Ishikawa (cell line): ENCODE measurements at regions not wholly inside any gene's neighbourhood (a gene's known extent, or its start where the extent isn't known, plus 50 kb on each side); places are given as distances from the start of the nearest gene placed in this dataset.

Source experiments
- CEBPB ChIP-seq: IDR thresholded peaks from 2 replicates; pipeline ENCODE4 v1.6.1; 2012
- CREB1 ChIP-seq: IDR thresholded peaks from 2 replicates; pipeline ENCODE4 v1.6.1; 2012; ENCODE audit warnings: low read depth
- EGR1 ChIP-seq: IDR thresholded peaks from 2 replicates; pipeline ENCODE4 v1.6.1; 2012
- EP300 ChIP-seq: IDR thresholded peaks from 2 replicates; pipeline ENCODE4 v1.6.1; 2012; ENCODE audit warnings: borderline replicate concordance
- FOXM1 ChIP-seq: IDR thresholded peaks from 2 replicates; pipeline ENCODE4 v1.6.1; 2012; ENCODE audit warnings: low read depth, borderline replicate concordance
- MAX ChIP-seq: IDR thresholded peaks from 2 replicates; pipeline ENCODE4 v1.6.1; 2012
- NFIC ChIP-seq: IDR thresholded peaks from 2 replicates; pipeline ENCODE4 v1.6.1; 2012
- RAD21 ChIP-seq: IDR thresholded peaks from 2 replicates; pipeline ENCODE4 v1.6.1; 2012; ENCODE audit warnings: low read depth
- TAF1 ChIP-seq: IDR thresholded peaks from 2 replicates; pipeline ENCODE4 v1.6.1; 2012; ENCODE audit warnings: low read depth, mild to moderate bottlenecking
- TCF12 ChIP-seq: IDR thresholded peaks from 2 replicates; pipeline ENCODE4 v1.6.1; 2012; ENCODE audit warnings: low read depth
- TEAD4 ChIP-seq: IDR thresholded peaks from 2 replicates; pipeline ENCODE4 v1.6.1; 2012
- YY1 ChIP-seq: IDR thresholded peaks from 2 replicates; pipeline ENCODE4 v1.6.1; 2012; ENCODE audit warnings: low read depth
- ZBTB7A ChIP-seq: IDR thresholded peaks from 2 replicates; pipeline ENCODE4 v1.6.1; 2012; ENCODE audit warnings: low read depth
- TF ChIP-seq, protein P1 (sequence below): IDR thresholded peaks from 2 replicates; pipeline ENCODE4 v1.6.1; 2012; ENCODE audit warnings: low read depth, mild to moderate bottlenecking
- TF ChIP-seq, protein P2 (sequence below): IDR thresholded peaks from 2 replicates; pipeline ENCODE4 v1.6.1; 2012

DNA sequence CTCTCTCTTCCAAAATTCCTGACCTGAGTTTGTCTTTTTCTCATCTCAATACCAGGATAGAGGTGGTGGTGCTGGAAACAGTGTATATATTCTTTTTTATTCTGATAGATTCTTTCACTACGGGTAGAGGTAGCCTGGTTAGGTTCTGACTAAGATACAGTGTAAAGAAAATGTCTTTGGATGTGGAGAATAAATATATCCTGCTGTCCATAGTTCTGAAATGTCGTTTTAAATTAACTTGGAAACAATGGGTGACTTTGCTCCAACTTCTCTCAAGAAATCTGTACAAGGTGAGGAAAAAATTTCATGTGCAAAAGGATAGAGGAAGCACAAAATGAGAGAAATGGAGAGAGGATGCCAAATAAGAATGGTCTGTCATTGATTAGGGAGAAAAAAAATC is 546.1 kb downstream of the GBA3 start:
- no peak for TF ChIP-seq TCF12
- TF ChIP-seq, protein P1, sequence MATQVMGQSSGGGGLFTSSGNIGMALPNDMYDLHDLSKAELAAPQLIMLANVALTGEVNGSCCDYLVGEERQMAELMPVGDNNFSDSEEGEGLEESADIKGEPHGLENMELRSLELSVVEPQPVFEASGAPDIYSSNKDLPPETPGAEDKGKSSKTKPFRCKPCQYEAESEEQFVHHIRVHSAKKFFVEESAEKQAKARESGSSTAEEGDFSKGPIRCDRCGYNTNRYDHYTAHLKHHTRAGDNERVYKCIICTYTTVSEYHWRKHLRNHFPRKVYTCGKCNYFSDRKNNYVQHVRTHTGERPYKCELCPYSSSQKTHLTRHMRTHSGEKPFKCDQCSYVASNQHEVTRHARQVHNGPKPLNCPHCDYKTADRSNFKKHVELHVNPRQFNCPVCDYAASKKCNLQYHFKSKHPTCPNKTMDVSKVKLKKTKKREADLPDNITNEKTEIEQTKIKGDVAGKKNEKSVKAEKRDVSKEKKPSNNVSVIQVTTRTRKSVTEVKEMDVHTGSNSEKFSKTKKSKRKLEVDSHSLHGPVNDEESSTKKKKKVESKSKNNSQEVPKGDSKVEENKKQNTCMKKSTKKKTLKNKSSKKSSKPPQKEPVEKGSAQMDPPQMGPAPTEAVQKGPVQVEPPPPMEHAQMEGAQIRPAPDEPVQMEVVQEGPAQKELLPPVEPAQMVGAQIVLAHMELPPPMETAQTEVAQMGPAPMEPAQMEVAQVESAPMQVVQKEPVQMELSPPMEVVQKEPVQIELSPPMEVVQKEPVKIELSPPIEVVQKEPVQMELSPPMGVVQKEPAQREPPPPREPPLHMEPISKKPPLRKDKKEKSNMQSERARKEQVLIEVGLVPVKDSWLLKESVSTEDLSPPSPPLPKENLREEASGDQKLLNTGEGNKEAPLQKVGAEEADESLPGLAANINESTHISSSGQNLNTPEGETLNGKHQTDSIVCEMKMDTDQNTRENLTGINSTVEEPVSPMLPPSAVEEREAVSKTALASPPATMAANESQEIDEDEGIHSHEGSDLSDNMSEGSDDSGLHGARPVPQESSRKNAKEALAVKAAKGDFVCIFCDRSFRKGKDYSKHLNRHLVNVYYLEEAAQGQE, result peak; percentile 71; the same call in 1 of the 2 replicates

DNA sequence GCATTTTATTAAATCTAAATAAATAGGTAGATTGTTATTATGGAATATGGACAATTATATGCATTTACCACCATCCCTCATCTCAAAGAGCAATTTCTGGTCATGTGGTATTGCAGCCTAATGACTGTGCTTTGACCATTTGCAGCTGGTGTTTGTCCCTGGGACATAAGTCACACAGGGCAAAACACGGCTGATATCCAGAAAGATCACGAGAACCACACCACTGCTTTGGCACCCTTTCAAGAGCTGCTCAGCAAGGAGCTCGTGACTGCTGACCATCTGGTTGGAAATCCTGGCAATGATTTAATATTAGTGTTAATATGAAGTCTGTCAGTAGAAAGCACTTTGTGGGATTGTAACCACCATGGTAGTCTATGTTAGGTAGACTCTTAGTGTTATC is 545.0 kb downstream of the GBA3 start:
- TF ChIP-seq NFIC (no peak), EP300 (no peak), TEAD4 (no peak), FOXM1 (no peak), YY1 (no peak), EGR1 (no peak), TAF1 (no peak), MAX (no peak), CREB1 (no peak), CEBPB (no peak), RAD21 (no peak), TCF12 (no peak), ZBTB7A (no peak)
- TF ChIP-seq, protein P2, sequence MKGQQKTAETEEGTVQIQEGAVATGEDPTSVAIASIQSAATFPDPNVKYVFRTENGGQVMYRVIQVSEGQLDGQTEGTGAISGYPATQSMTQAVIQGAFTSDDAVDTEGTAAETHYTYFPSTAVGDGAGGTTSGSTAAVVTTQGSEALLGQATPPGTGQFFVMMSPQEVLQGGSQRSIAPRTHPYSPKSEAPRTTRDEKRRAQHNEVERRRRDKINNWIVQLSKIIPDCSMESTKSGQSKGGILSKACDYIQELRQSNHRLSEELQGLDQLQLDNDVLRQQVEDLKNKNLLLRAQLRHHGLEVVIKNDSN, result no peak

- TF ChIP-seq, protein P1, result no peak
- no peak for TF ChIP-seq NFIC
- TF ChIP-seq YY1, result no peak
- no peak for TF ChIP-seq TCF12
- no peak for TF ChIP-seq RAD21
- no peak for TF ChIP-seq CREB1
- no peak for TF ChIP-seq MAX
- no peak for TF ChIP-seq FOXM1
- no peak for TF ChIP-seq TEAD4
- TF ChIP-seq, protein P2, result no peak
- no peak for TF ChIP-seq TAF1
- no peak for TF ChIP-seq CEBPB
- no peak for TF ChIP-seq ZBTB7A
- no peak for TF ChIP-seq EGR1
Observed at GRCh38 chr4:23235628-23236390, 543.1 kb downstream of the GBA3 start.

DNA sequence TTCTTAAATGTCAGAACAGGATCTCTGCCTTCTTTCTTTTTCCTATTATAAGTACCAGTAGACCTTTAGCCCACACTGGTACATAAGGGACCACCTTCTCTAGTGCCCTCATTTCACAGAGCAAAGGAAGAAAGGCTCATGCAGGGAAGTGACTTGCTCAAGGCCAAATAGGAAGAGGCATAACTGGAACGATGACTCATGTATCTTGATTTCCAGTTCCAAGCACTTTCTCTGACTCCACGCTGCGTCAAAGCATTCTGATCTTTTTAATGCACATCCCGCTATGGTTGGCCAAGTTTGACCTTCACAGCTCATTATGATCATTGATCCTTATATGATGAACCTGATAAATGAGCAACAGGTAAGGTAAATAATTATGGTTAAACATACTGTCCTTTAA is 542.0 kb downstream of the GBA3 start:
- TF ChIP-seq YY1 (no peak), EGR1 (no peak), TCF12 (no peak), TEAD4 (no peak), EP300 (no peak)
- TF ChIP-seq, protein P2, result no peak
- TF ChIP-seq, protein P1, result no peak
